DLD1 (cell line): ENCODE measurements at regions not wholly inside any gene's neighbourhood (a gene's known extent, or its start where the extent isn't known, plus 50 kb on each side); places are given as distances from the start of the nearest gene placed in this dataset.

Experiments
- in situ Hi-C: cut with HindIII; loops from 2 replicates; pipeline ENCODE4 v1.10.0; 2017; ENCODE audit warnings: low sequenced_read_pairs

GRCh38 chr20:40977218-40977617 is 51.4 kb upstream of the TOP1 start:
- in situ Hi-C loops = loop anchor here (25.0 kb wide), 1 partner anchor 135 kb away; no protein-coding TSS in a partner anchor

- in situ Hi-C loops = loop anchor here (25.0 kb wide), 1 partner anchor 134 kb away; no protein-coding TSS in a partner anchor
These were observed 49.9 kb upstream of the TOP1 start for GRCh38 chr20:40978761-40979160.
